GM23248 (cell line): ENCODE measurements at regions not wholly inside any gene's neighbourhood (a gene's known extent, or its start where the extent isn't known, plus 50 kb on each side); places are given as distances from the start of the nearest gene placed in this dataset.

ENCODE experiments used
- EZH2 ChIP-seq: fragments of 200-600 bp; sonication (generic); IDR thresholded peaks from 2 replicates; pipeline ENCODE4 v1.6.1; 2018; ENCODE audit warnings: antibody characterized with exemption, mild to moderate bottlenecking; ENCODE audit not compliant: insufficient read depth, poor library complexity, severe bottlenecking
- EZH2phosphoT487 ChIP-seq: fragments of 200-600 bp; sonication (generic); IDR thresholded peaks from 2 replicates; pipeline ENCODE4 v1.6.1; 2018; ENCODE audit warnings: antibody characterized with exemption, moderate library complexity, mild to moderate bottlenecking, low read depth; ENCODE audit not compliant: insufficient read depth

DNA sequence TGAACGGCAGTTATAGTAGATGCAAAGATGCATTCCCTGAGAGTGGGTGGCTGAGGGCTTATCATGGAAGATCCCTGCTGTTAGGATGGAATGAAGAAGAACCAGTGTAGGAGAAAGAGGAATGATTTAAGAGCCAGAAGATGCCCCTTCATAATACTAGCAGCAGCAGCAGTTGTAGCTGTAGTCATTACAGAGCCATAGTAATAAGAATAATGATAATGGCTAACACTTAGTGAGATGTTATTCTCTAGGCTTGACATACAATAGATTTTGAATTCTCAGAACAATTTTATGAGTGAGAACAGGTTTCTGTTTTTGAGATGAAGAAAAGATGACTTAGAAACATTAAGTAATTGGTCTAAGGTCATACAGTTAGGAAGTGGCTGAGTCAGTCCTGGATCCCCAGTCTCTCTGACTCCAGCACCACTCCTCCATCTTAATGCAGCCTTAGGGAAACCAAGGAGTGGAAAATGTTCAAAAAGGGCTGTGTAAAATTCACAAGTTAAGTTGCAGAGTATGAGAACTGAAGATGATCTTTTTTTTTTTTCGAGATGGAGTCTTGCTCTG is 459.4 kb upstream of the SGCD start:
- TF ChIP-seq EZH2 (no peak), EZH2phosphoT487 (no peak)
